Choroid plexus epithelial cell (primary cell): ENCODE measurements at regions not wholly inside any gene's neighbourhood (a gene's known extent, or its start where the extent isn't known, plus 50 kb on each side); places are given as distances from the start of the nearest gene placed in this dataset.
"Not testable (repeated sequence)": the region's sequence is repeated elsewhere in the genome, so short reads cannot be mapped to it uniquely, and the experiment has no call there.

ENCODE experiments used
- DNase-seq: peaks from one replicate; pipeline ENCODE4 v3.0.0-alpha.2; 2010; ENCODE audit warnings: low read depth
- H3K4me3 ChIP-seq: 2 replicates; pipeline ENCODE4 v1.5.1; 2011; ENCODE audit warnings: low read depth, mild to moderate bottlenecking, control low read depth, low read length, moderate library complexity
- CTCF ChIP-seq: conservative IDR thresholded peaks from 2 replicates; pipeline ENCODE4 v1.5.1; 2011; ENCODE audit warnings: low read depth, mild to moderate bottlenecking, control low read depth, inconsistent platforms, low read length, moderate library complexity

GRCh38 chr5:85538362-85538761, 1079.4 kb upstream of the COX7C start:
- no peak for TF ChIP-seq CTCF

GRCh38 chr5:85545129-85545528, 1072.6 kb upstream of the COX7C start:
- no peak for TF ChIP-seq CTCF
- H3K4me3 ChIP-seq = no peak overlapping the region
- no peak for DNase-seq

More at GRCh38 chr5:85538362-85538761, 1079.4 kb upstream of the COX7C start:
- H3K4me3 ChIP-seq = no peak overlapping the region
- no peak for DNase-seq

GRCh38 chr5:85549229-85549628, 1068.5 kb upstream of the COX7C start:
- H3K4me3 ChIP-seq = no peak overlapping the region
- no peak for TF ChIP-seq CTCF
- DNase-seq = no peak

- H3K4me3 ChIP-seq = no peak overlapping the region
- DNase-seq = no peak
- no peak for TF ChIP-seq CTCF
Observed at GRCh38 chr5:85549836-85550599, 1067.7 kb upstream of the COX7C start.

GRCh38 chr5:85556464-85556863, 1061.3 kb upstream of the COX7C start:
- DNase-seq = no peak
- H3K4me3 ChIP-seq = no peak overlapping the region
- TF ChIP-seq CTCF = no peak

- DNase-seq = no peak
- TF ChIP-seq CTCF = no peak
- H3K4me3 ChIP-seq = no peak overlapping the region
Observed at GRCh38 chr5:85576666-85577065, 1041.1 kb upstream of the COX7C start.

GRCh38 chr5:85587806-85588205, 1029.9 kb upstream of the COX7C start:
- not testable (repeated sequence) for DNase-seq, H3K4me3 ChIP-seq

GRCh38 chr5:85588268-85588667, 1029.5 kb upstream of the COX7C start:
- not testable (repeated sequence) for DNase-seq, H3K4me3 ChIP-seq
